ENCODE measurements at regions not wholly inside any gene's neighbourhood (a gene's known extent, or its start where the extent isn't known, plus 50 kb on each side); places are given as distances from the start of the nearest gene placed in this dataset.
"Not testable (repeated sequence)": the region's sequence is repeated elsewhere in the genome, so short reads cannot be mapped to it uniquely, and the experiment has no call there.

DNA sequence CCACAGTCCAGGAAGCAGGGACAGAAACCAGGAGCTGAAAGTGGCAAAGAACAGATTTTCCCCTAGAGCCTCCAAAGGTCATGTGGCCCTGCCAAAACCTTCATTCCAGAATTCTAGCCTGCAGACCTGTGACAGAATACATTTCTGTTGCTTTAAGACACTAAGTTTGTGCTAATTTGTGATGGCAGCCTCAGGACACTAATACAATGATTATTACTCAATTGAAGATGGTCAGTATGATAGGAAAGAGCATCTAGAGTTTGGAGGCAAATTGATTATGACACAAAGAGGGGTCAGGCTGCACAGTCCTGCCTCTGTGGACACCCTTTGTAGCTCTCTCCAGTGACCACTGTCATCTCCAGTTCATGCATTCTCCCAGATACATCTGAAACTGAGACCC, 79.0 kb upstream of the C3orf49 start:
- Histone ChIP-seq H3K9me3 (ENCODE audit: control insufficient read depth, low read depth, low read length) (no peaks in the 10 kb centered on the region), H3T11ph (ENCODE audit: low read length) (no peak overlapping the region), H2BK12ac (ENCODE audit: insufficient read length, low read depth, low read length) (no peak overlapping the region), H2BK5ac (ENCODE audit: insufficient read length, low read length) (no peak overlapping the region), H3K79me1 (ENCODE audit: insufficient read depth, low read depth, low read length, poor library complexity, severe bottlenecking) (no peaks in the 10 kb centered on the region), H4K91ac (ENCODE audit: insufficient read length, low read depth, low read length) (no peak overlapping the region), H2BK15ac (ENCODE audit: low read depth, low read length) (no peak overlapping the region), H4K5ac (ENCODE audit: insufficient read length, low read depth, low read length) (no peak overlapping the region), H3K27ac (ENCODE audit: insufficient read length, low read depth, low read length) (no peak overlapping the region), H3K23ac (ENCODE audit: insufficient read length, low read depth, low read length) (no peak overlapping the region), H2AFZ (ENCODE audit: low read length) (no peak overlapping the region), H3K4me2 (ENCODE audit: insufficient read depth, insufficient read length, low read length) (no peak overlapping the region), H3K9ac (ENCODE audit: extremely low read depth, insufficient read length, low read length) (no peak overlapping the region), H3K18ac (ENCODE audit: insufficient read length, low read depth, low read length) (no peak overlapping the region), H3K79me2 (ENCODE audit: insufficient read depth, low read length) (no peaks in the 10 kb centered on the region), H4K8ac (replicated peaks; ENCODE audit: insufficient read length, low read depth, low read length) (no peak overlapping the region), H2AK5ac (ENCODE audit: insufficient read length, low read length) (no peak overlapping the region), H2BK20ac (ENCODE audit: low read depth, low read length, poor library complexity, severe bottlenecking) (no peak overlapping the region), H3K23me2 (ENCODE audit: insufficient read length, low read depth, low read length, poor library complexity, severe bottlenecking) (no peaks in the 10 kb centered on the region), H3K4me1 (ENCODE audit: insufficient read depth, low read length) (no peaks in the 10 kb centered on the region), H2BK120ac (ENCODE audit: low read depth, low read length, poor library complexity, severe bottlenecking) (no peak overlapping the region), H3K56ac (ENCODE audit: insufficient read length, low read depth, low read length) (no peak overlapping the region), H3K4ac (ENCODE audit: low read depth, low read length) (no peak overlapping the region), H4K20me1 (ENCODE audit: control insufficient read depth, insufficient read depth, insufficient read length) (no peaks in the 10 kb centered on the region), H3K14ac (ENCODE audit: insufficient read depth, low read length) (no peak overlapping the region), H3K27me3 (ENCODE audit: insufficient read depth, low read length) (no peaks in the 10 kb centered on the region)
- H3K9me3 Mint-ChIP-seq: peaks cover 0 to 1% of the 10 kb centered on the region in 2 experiments; a peak in 3 of 5 replicates
- H3K27ac Mint-ChIP-seq: no peak overlapping the region
- H3K27me3 Mint-ChIP-seq (ENCODE audit: low read depth): no peaks in the 10 kb centered on the region
- no peaks in the 10 kb centered on the region for H3K4me1 Mint-ChIP-seq
- DNase-seq: no peak
- TF ChIP-seq, protein P1, sequence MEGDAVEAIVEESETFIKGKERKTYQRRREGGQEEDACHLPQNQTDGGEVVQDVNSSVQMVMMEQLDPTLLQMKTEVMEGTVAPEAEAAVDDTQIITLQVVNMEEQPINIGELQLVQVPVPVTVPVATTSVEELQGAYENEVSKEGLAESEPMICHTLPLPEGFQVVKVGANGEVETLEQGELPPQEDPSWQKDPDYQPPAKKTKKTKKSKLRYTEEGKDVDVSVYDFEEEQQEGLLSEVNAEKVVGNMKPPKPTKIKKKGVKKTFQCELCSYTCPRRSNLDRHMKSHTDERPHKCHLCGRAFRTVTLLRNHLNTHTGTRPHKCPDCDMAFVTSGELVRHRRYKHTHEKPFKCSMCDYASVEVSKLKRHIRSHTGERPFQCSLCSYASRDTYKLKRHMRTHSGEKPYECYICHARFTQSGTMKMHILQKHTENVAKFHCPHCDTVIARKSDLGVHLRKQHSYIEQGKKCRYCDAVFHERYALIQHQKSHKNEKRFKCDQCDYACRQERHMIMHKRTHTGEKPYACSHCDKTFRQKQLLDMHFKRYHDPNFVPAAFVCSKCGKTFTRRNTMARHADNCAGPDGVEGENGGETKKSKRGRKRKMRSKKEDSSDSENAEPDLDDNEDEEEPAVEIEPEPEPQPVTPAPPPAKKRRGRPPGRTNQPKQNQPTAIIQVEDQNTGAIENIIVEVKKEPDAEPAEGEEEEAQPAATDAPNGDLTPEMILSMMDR (conservative IDR thresholded peaks at IDR 0.05): no peak
- no peak overlapping the region for H3K4me3 Mint-ChIP-seq
- H3K36me3 Mint-ChIP-seq (ENCODE audit: insufficient read depth in 1 of 3, low read depth in 3 of 3): 0 out of 7 replicates have a peak, but pooled peaks cover 0 to 2% (median 0%) of the 10 kb centered on the region in 3 experiments

DNA sequence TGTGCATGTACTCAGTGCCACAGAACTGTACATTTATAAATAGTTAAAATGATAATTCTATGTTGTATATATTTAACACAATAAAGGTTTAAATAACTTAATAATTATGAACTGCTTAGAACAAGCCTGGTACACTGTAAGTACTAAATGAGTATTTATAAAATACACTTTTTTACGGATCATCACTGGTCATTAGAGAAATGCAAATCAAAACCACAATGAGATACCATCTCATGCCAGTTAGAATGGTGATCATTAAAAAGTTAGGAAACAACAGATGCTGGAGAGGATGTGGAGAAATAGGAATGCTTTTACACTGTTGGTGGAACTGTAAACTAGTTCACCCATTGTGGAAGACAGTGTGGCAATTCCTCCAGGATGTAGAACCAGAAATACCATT, 74.4 kb upstream of the C3orf49 start:
- H3K4me1 ChIP-seq (ENCODE audit: insufficient read depth, low read length); H3K4me3 Mint-ChIP-seq; H3K9ac ChIP-seq (ENCODE audit: extremely low read depth, insufficient read length, low read length); H3K9me3 Mint-ChIP-seq; H3K14ac ChIP-seq (ENCODE audit: insufficient read depth, low read length); H3K4me1 Mint-ChIP-seq; H3K4ac ChIP-seq (ENCODE audit: low read depth, low read length); H3K56ac ChIP-seq (ENCODE audit: insufficient read length, low read depth, low read length); H4K20me1 ChIP-seq (ENCODE audit: control insufficient read depth, insufficient read depth, insufficient read length); DNase-seq; H4K8ac ChIP-seq (replicated peaks; ENCODE audit: insufficient read length, low read depth, low read length); H2AFZ ChIP-seq (ENCODE audit: low read length); H3K27me3 Mint-ChIP-seq (ENCODE audit: low read depth); H2BK120ac ChIP-seq (ENCODE audit: low read depth, low read length, poor library complexity, severe bottlenecking); H2AK5ac ChIP-seq (ENCODE audit: insufficient read length, low read length); H3K36me3 Mint-ChIP-seq (ENCODE audit: insufficient read depth in 1 of 3, low read depth in 3 of 3); H3K79me1 ChIP-seq (ENCODE audit: insufficient read depth, low read depth, low read length, poor library complexity, severe bottlenecking); H2BK5ac ChIP-seq (ENCODE audit: insufficient read length, low read length); H3K23me2 ChIP-seq (ENCODE audit: insufficient read length, low read depth, low read length, poor library complexity, severe bottlenecking); H2BK20ac ChIP-seq (ENCODE audit: low read depth, low read length, poor library complexity, severe bottlenecking); H3K27ac Mint-ChIP-seq; H2BK15ac ChIP-seq (ENCODE audit: low read depth, low read length); H3T11ph ChIP-seq (ENCODE audit: low read length); H4K91ac ChIP-seq (ENCODE audit: insufficient read length, low read depth, low read length); H3K27me3 ChIP-seq (ENCODE audit: insufficient read depth, low read length); H3K4me2 ChIP-seq (ENCODE audit: insufficient read depth, insufficient read length, low read length); H3K9me3 ChIP-seq (ENCODE audit: control insufficient read depth, low read depth, low read length); H3K27ac ChIP-seq (ENCODE audit: insufficient read length, low read depth, low read length); H2BK12ac ChIP-seq (ENCODE audit: insufficient read length, low read depth, low read length); H4K5ac ChIP-seq (ENCODE audit: insufficient read length, low read depth, low read length); H3K18ac ChIP-seq (ENCODE audit: insufficient read length, low read depth, low read length); H3K23ac ChIP-seq (ENCODE audit: insufficient read length, low read depth, low read length); H3K79me2 ChIP-seq (ENCODE audit: insufficient read depth, low read length): not testable (repeated sequence)
- no CpG with 5 or more reads among the region's 1 CpG for WGBS (ENCODE audit: extremely low coverage, insufficient read length, low lambda C conversion rate)
